Heart left ventricle (tissue), 13 donors: ENCODE measurements at regions not wholly inside any gene's neighbourhood (a gene's known extent, or its start where the extent isn't known, plus 50 kb on each side); places are given as distances from the start of the nearest gene placed in this dataset.
"Not testable (repeated sequence)": the region's sequence is repeated elsewhere in the genome, so short reads cannot be mapped to it uniquely, and the experiment has no call there.

Experiments
- POLR2A ChIP-seq, 2 donors: fragments of 450-650 bp; IDR thresholded peaks; one replicate each; pipeline ENCODE4 v1.6.1; 2017; ENCODE audit warnings: antibody characterized with exemption in 2 of 2, mild to moderate bottlenecking in 2 of 2, moderate library complexity in 2 of 2
- TF ChIP-seq, protein P1 (sequence below), 12 donors: fragments of 200-600 bp; sonication (generic) in 4 of 12; IDR thresholded peaks; one replicate each; pipeline versions ENCODE4 v1.5.0 to v1.8.0; 2018 to 2022; ENCODE audit warnings: antibody characterized with exemption in 12 of 12, mild to moderate bottlenecking in 5 of 12
- donor health status: ischemic (EF 13 %, LVEDD 7.1; RV severe dilation, severe dysfunction).
- donor health status: DM: no; HTN: yes; CAD: no.
- donor health status: DM: no; HTN: no; CAD: no.
- donor health status: ischemic (EF 25% LVEDD 6.9; RV normal size, moderate dysfunction).
- donor health status: ischemic (EF 25% LVEDD 5.7; RV mildly dilated, moderate dysfunction).
- donor health status: ischemic (EF 35%, LVEDD 5.7; RV mildly dilated, moderate dysfunction).
- donor health status: nonischemic (EF 11% LVEDD 7.7; RV severe dilation, severe dysfunction).
- donor health status: DM: yes; HTN: yes; CAD: no.
- donor health status: PGD.
- donor health status: ischemic (EF 29% LVEDD 5.4; RV normal size, mild dysfunction).
- donor health status: nonischemic (EF 23%, LVEDD 6.1; RV moderate dilation, normal function).

DNA sequence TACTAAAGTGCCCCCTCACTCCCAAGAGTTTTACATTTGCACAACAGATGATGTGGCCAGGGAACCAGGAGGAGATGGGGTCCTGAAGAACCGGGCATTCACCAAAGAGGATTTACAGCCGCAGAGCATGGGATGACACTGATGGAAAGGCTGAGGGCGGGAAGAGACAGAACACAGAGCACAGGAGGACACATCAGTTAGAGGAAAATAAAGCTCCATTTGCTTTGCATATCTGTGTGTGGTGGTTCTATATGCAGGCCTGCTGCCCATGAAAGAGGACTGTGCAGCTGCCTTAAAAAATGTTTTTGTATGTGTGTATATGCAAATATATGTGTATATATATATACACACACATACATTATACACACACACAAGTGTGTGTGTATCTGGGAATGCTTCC lies 320.8 kb upstream of the CHRNA7 start:
- TF ChIP-seq, protein P1, sequence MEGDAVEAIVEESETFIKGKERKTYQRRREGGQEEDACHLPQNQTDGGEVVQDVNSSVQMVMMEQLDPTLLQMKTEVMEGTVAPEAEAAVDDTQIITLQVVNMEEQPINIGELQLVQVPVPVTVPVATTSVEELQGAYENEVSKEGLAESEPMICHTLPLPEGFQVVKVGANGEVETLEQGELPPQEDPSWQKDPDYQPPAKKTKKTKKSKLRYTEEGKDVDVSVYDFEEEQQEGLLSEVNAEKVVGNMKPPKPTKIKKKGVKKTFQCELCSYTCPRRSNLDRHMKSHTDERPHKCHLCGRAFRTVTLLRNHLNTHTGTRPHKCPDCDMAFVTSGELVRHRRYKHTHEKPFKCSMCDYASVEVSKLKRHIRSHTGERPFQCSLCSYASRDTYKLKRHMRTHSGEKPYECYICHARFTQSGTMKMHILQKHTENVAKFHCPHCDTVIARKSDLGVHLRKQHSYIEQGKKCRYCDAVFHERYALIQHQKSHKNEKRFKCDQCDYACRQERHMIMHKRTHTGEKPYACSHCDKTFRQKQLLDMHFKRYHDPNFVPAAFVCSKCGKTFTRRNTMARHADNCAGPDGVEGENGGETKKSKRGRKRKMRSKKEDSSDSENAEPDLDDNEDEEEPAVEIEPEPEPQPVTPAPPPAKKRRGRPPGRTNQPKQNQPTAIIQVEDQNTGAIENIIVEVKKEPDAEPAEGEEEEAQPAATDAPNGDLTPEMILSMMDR (IDR thresholded peaks at IDR 0.05): not testable (repeated sequence)
- TF ChIP-seq POLR2A (IDR thresholded peaks at IDR 0.05): not testable (repeated sequence)
